ENCODE measurements at regions not wholly inside any gene's neighbourhood (a gene's known extent, or its start where the extent isn't known, plus 50 kb on each side); places are given as distances from the start of the nearest gene placed in this dataset.
"Not testable (repeated sequence)": the region's sequence is repeated elsewhere in the genome, so short reads cannot be mapped to it uniquely, and the experiment has no call there.

DNA sequence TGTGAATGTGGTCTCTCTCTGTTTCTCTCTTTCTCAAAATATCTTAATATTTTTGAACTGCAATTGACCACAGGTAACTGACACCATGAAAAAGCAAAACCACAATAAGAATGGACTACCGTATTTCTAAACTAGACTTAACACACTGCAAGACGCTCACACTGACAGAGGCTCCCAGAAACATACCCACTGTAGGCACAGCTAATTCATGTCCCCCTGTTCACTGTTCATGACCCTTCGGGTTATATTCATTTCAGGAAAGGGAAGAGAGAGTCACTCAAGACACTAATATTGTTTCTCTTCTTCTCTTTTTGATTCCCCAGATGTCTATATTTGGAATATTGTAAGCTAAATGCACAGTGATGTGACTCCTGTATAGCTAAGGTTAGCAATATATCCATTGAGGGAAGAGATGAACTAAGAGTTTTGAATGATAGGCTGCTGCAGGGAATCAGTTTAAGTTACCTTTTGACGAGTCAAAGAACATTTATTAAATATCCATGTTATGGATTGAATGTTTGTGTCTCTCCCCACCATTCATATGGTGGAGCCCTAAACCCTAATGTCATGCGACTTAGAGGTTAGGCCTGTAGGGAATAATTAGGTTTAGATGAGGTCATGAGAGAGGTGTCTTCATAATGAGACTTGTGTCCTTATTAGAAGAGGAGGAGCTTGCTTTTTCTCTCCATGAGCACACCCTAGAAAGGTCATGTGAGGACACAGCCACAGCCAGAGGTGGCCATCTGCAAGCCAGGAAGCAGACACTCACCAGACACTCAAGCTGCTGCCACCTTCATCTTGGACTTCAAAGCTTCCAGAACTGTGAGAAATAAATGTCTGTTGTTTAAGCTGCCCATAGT is 216.6 kb upstream of the GRM7 start:
- no peak for DNase-seq (ENCODE audit: low read depth in 1 of 2, low spot score in 1 of 2)

DNA sequence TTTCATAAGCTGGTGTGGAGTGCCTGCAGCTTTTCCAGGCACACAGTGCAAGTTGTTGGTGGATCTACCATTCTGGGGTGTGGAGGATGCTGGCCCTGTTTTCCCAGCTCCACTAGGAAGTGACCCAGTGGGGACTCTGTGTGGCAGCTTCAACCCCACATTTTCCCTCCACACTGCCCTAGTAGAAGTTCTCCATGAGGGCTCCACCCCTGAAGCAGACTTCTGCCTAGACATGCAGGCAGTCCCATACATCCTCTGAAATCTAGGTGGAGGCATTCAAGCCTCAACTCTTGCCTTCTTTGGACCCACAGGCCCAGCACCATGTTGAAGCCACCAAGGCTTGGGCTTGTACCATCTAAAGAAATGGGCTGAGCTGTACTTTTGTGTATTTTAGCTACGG is 206.2 kb upstream of the GRM7 start:
- DNase-seq (ENCODE audit: low read depth in 1 of 2, low spot score in 1 of 2) = no peak

DNA sequence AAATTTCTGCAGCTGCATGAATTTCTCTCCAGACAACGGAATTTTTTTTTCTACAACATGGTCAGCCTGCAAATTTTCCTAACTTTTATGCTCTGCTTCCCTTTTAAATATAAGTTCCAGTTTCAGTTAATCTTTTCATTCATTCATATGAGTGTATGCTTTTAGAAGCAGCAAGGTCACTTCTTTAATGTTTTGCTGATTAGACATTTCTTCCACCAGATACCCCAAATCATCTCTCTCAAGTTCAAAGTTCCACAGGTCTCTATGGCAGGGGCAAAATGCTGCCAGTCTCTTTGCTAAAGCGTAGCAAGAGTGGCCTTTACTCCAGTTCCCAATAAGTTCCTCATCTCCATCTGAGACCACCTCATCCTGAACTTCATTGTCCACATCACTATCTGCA is 205.6 kb upstream of the GRM7 start:
- DNase-seq (ENCODE audit: low read depth in 1 of 2, low spot score in 1 of 2) = no peak

DNA sequence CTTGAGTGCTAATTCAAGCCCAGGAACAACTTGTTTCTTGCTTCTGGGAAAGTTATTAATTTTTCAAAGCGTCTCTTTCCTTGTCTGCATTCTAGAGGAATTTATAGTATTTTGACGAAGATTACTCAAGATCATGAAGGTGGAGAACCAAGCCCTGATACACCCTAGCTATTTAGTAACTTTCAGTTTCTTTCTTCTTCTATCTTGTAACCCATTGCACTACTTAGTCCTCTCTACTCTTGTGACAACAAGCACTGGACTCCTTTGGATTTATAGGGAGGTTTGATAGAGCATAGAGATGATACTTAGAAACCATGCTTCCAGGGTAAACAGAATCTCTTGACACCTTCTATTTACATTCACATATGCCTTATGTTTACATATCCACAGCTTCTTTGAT is 203.3 kb upstream of the GRM7 start:
- no peak for DNase-seq (ENCODE audit: low read depth in 1 of 2, low spot score in 1 of 2)

DNA sequence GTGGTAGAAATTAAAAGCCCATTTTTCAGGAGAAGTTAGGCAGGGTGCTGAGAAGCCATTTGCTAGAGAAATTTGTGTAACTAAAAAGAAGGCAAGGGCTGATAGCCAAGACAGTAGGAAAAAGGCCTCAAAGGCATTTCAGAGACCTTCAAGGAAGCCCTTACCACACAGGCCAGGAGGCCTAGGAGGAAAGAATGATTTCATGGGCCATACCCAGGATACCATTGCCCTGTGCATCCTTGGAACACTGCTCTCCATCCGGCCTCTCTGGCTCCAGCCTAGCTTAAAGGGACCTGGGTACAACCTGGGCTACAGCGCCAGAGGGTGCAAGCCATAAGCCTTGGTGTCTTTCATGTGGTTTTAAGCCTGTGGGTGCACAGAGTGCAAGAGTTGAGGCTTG is 193.6 kb upstream of the GRM7 start:
- no peak for DNase-seq (ENCODE audit: low read depth in 1 of 2, low spot score in 1 of 2)

DNA sequence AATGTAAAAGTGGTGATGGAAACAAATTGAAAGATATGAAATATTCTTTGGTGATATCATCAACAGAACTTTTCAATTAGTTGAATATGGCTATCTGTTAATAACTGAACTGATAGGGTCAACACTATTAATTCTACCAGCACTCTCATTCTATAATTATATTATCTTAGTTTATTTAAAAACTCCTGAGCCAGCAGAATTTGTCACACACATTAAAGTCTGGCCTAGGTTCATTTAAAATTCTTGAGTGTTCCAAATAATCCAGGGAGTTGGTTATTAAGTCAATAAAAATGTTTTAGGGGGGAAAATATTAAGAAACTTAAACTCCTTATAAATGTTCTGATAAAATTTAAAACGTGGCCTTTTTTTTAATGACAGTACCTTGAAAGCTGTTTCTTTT is 189.6 kb upstream of the GRM7 start:
- no peak for DNase-seq (ENCODE audit: low read depth in 1 of 2, low spot score in 1 of 2)

DNA sequence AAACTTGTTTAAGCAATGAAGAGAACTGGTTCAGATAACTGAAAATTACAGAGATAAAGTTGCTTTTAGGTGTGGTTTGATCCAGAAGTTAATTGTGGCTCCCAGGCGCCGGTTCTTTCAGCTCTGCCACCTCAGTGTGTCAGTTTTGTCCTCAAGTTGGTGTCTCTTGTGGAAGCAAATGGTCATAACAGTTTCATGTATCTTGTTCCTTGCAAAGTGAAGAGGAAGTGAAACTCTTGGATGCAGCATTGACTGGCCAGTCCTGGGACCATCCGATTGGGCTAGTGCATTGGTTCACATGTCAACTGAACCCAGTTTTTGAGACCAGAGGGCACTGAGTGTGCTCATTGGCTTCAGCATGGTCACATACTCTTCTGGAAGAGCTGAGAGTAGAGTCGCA is 181.4 kb upstream of the GRM7 start:
- no peak for DNase-seq (ENCODE audit: low read depth in 1 of 2, low spot score in 1 of 2)

DNA sequence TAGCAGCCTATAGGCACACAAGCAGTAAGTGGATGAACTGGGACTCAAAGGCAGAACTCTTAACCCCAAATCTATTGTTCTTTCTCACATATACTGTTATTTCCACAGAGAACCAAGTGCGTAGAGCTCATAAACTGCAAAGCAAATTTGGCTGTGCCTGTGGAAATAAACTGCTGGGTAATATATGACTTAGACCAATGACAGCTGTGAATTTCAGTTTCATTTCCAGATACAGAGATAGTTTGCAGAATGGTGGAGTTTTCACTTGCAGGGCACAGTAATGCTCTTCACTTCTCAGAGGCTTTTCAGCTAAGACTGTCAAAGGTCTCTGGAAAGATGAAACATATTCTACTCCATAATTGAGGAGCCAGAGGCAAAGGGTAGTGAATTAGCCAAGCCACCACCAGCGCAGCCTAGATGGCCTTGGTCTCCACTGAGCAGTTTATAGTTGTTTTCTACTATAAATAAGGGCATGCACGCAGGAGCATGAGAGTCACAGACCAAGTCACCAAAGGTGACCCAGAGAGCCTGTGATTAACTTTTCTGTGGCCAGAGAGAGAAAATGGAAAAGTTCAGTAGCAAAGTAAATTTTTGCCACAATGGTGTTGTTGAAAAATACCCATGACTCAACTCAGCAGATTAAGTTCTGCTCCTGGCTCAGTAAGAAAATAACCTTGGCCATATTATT is 180.7 kb upstream of the GRM7 start:
- DNase-seq (ENCODE audit: low read depth in 1 of 2, low spot score in 1 of 2) = no peak

DNA sequence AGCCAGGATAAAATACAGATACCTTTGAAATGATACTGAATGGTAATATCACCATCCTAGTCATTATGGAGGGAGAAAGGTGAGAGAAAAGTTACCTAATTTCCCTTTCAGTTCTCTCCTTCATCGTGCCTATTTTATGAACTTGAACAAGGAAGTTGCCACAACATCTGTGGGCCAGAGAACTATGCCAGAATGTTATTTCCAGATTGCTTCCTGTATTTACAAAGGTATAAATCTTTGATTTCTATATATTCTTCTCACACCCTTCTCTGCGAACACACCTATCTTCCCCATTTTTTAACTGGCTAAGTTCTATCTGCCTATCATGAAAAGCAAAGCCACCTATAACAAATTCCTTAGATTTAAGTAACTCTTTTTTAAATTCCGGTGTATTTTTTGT is 163.6 kb upstream of the GRM7 start:
- DNase-seq (ENCODE audit: low read depth in 1 of 2, low spot score in 1 of 2) = no peak

DNA sequence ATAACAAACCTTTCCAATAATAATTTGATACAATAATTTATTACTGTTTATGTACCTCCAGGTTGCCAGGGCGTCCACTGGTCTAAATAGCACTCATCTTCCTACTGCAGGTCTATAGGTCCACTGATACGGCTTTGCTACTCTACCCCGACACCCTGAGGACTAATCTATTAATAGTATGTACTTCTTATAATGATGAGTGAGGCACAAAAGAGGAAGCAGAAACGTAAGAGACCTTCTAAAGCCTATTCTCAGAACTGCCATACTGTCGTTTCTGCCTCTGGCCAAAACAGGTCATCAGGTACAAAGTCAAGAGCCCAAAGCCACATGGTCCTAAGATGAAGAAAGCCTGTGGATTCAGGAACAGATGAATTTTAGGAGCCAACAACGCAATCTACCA is 163.2 kb upstream of the GRM7 start:
- DNase-seq (ENCODE audit: low read depth in 1 of 2, low spot score in 1 of 2) = no peak

DNA sequence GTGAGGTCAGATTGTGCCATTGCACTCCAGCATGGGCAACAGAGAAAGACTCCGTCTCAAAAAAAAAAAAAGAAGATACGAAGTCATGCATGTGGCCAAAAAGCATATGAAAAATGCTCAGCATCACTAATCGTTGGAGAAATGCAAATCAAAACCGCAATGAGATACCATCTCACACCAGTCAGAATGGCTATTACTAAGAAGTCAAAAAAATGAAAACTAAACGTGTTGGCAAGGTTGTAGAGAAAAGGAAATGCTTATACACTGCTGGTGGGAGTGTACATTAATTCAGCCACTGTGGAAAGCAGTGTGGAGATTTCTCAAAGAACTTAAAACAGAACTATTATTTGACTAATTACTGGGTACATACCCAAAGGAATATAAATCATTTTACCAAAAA is 156.1 kb upstream of the GRM7 start:
- not testable (repeated sequence) for DNase-seq (ENCODE audit: low read depth in 1 of 2, low spot score in 1 of 2)

DNA sequence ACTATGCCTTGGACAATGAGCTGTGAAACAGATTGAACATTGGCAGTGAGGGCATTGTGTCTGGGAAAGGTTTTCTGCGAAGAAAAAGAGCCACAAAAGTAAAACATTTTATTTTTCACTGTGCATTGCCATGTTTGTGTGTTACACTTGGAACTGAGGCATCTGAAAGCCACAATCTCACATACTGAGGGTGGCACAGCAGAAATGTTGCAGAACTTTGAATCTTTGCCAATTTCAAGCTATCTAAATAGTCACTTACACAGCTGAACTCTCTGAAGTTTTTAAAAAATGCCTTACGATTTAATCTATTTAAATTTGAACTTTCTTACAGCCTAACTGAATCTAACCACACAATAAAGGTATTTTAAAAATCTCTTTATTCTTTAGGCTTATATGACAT is 154.1 kb upstream of the GRM7 start:
- no peak for DNase-seq (ENCODE audit: low read depth in 1 of 2, low spot score in 1 of 2)

DNA sequence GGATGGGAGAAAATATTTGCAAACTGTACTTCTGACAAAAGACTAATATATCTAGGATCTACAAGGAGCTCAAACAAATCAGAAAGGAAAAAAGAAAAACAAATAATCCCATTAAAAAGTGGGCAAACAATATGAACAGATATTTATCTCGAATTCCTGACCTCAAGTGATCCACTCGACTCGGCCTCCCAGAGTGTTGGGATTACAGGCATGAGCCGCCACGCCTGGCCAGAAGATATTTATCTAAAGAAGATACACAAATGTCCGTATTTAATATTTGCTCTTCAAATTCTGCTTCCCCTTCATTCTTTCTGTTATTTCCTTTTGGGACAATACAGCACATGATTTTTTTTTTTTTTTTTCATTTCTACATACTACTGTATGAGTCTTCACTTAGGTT is 151.7 kb upstream of the GRM7 start:
- DNase-seq (ENCODE audit: low read depth in 1 of 2, low spot score in 1 of 2) = no peak

DNA sequence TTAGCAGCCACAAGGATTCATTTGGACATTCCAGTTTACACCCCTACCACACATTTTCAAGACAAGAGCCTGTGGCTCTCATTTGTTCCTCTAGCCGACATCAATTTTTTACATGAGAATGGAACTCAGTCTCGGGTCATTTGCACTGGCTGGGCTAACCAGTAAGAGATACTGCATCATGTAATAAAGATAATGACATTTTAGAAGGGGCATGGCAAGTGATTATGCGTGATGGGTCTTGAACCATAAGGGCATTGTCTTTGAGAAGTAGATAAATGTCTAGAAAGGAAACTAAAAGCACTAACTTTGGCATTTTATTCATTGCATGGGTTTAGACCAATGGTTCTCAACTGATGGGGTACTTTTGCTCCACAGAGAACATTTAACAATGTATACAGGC is 146.0 kb upstream of the GRM7 start:
- DNase-seq (ENCODE audit: low read depth in 1 of 2, low spot score in 1 of 2) = no peak

DNA sequence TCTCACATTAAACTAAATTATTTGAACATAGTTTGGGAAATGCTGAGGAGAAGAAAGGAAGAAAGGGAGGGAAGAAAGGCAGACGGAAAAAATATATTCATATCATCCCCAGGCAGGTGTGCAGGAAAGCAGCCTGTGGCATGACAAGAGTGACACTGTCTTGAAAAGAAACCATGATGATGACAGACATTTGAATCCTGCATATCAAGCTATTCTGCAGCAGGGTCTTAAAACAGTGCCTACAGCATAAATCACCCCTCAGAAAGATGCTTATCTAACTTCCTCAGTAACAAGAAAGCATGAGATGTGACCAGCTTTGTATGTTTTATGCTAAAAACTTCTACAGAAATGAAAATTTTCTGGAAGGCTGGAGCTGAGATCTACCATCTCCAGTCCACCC is 144.5 kb upstream of the GRM7 start:
- DNase-seq (ENCODE audit: low read depth in 1 of 2, low spot score in 1 of 2) = no peak

DNA sequence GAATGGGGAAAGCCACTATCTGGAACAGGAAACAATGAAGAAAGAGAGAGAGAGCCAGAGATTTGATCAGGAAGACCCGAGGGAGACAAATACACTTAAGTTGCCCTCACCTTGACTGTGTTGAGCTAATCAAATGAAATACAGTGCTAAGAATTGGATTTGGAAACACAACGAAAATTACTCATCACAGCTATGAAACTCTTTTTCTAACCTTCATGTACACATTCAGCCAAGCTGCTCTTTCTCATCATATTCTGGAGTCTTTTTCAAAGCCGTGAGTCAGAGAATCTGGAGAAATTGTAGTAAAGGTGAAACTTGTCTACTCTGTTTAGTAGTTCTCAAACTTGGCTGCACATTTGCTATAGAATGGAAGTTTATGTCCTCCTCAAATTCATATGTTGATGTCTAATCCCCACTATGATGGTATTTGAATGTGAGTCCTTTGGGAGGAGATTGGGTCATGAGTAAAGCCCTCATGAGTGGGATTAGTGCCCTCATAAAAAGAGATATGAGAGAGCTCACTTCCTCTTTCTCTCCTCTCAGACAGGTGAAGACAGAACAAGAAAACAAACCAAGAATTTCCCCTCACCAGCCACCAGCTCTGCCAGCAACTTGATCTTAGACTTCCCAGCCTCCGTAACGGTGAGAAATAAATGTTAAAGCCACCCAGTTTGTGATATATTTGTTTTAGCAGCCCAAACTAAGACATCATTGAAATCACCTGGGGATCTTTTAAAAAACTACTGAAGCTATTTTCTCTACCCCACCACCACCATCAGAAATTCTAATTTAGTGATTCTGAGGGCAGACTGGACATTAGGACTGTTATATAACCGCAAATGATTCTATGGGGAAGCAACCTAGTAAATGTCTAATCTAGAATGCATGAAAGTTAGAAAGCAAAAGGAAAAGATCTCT is 143.6 kb upstream of the GRM7 start:
- DNase-seq (ENCODE audit: low read depth in 1 of 2, low spot score in 1 of 2) = no peak

DNA sequence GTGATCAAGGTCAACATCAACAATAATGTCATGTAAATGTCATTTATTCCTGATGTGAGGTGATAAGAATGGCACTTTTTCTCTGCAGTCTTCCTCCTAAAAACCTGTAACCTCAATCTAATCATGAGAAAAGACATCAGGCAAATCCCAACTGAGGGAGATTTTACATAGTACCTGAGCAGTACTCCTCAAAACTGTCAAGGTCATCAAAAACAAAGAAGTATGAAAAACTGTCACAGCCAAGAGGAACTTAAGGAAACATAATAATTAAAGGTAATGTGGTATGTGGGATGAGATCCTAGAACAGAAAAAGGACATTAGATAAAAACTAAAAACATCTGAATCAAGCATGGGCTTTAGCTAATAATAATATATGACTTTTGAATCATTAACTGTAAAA is 140.9 kb upstream of the GRM7 start:
- no peak for DNase-seq (ENCODE audit: low read depth in 1 of 2, low spot score in 1 of 2)

DNA sequence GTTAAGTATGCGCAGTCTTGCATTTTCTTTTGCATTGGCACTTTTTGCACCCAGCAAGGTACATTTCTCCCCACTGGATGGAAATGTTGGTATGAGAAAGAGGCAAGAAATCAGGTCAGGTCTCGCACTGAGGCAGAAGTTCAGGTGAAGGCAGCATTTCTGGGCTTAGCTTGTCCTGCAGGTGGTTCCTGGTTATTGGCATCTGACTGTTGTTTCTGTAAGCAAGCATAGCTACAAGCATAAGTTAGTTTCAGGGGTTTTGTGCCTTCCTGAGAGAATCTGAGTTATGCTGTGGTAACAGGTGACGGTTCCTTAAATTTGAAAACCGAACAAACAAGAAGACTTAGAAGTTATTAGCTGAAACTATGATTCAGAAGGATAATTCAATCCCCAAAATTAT is 139.4 kb upstream of the GRM7 start:
- DNase-seq (ENCODE audit: low read depth in 1 of 2, low spot score in 1 of 2) = no peak

DNA sequence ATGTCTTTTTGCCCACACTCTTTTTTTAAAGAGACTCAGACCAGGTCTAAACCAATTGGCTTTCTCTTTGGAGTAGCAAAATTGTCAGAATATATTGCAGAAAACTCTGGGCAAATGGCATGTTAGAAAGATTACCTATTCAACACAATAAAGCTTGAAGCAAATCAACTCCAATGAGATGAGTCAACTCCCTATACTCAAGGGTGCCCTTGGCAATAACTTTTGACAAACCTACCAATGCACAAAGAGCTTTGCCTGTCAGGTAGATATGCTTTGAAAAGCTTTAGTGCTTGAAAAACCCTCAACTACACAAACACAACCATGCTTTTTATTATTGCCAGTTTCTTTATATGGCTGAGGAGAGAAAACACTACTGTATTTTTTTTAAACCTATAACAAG is 137.7 kb upstream of the GRM7 start:
- no peak for DNase-seq (ENCODE audit: low read depth in 1 of 2, low spot score in 1 of 2)

DNA sequence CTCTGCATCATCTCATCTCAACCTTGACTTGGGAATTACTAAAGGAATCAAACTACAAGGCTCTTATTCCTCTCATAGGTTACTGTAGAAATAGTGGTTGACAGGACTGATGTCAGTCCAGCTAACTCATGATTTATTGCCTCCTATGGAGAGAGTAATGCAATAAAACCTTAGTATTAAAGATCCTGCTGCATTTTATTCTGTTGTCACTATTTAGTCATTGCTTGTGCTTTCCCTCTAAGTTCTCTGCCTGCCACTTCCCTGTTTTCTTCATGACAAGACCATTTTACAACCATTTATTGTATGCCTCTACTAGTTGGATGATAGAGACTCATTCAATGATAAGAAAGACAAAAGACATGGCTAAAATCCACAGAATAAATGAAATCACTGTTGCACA is 134.1 kb upstream of the GRM7 start:
- no peak for DNase-seq (ENCODE audit: low read depth in 1 of 2, low spot score in 1 of 2)

DNA sequence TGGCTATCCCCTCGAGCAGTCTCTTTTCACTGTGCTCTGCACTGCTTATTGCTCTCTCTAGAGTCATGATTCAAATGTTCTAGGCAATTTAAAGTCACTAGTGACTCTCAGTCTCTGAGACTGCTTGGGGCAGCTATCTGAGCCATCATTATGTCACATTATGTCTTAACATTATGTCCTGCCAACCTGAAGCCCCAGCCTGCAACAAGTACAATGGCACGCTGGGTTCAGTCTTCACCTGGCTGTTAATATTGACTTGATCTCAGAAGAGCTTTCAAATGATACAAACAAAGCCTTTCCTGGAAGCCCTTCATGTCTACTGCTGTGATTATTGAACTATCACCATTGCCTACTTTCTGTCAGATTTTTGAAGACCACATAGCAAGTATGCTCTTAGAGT is 128.1 kb upstream of the GRM7 start:
- DNase-seq (ENCODE audit: low read depth in 1 of 2, low spot score in 1 of 2) = no peak
